GM13977 (cell line): ENCODE measurements at regions not wholly inside any gene's neighbourhood (a gene's known extent, or its start where the extent isn't known, plus 50 kb on each side); places are given as distances from the start of the nearest gene placed in this dataset.

Experiments
- DNase-seq: peaks from one replicate; pipeline ENCODE4 v3.0.0; 2012; ENCODE audit warnings: low spot score
- CTCF ChIP-seq: IDR thresholded peaks from 2 replicates; pipeline ENCODE4 v1.5.1; 2012; ENCODE audit warnings: mild to moderate bottlenecking, control low read depth; ENCODE audit not compliant: insufficient read depth; ENCODE audit errors: extremely low read depth, missing control alignments
- in situ Hi-C: fragments of 300-500 bp; cut with MboI; formaldehyde crosslinking; loops from one replicate; pipeline ENCODE4 v1.12.0; 2022; ENCODE audit warnings: low sequenced_read_pairs, low pct_unique_long_range_greater_than_20kb, mixed read lengths, inconsistent platforms; ENCODE audit not compliant: unreplicated experiment

DNA sequence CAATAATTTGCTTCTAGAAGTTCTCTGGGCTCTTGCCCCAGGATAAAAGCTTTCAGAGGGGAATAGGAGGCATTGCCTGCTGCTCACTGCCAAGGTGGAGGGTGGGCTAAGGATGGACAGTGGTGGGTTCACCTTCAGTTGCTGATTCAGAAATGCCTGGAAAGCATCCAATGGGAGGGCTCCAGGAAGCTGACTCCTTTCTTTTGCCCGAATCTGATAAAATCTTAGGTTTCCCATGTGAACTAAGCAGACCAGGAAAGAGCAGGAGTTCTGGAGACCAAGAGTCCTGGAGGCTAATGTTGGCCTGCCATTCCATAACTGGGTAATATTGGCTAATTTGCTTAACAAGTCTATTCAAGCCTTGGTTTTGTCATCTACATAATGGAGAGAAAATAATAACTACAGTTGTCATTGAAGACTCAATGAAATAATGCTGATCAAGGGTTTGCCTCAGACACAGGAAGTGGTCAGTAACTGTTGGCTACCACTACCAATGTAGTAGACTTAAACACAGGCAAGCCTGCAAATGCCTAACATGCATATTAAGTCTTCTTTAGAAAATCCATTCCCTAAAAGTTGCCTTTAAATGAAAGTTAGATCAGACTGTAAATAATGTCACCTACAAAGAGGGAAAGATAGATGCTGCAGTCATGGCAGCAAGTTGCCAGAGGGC is 528.4 kb upstream of the NBEA start:
- in situ Hi-C loops: no loop called here
- TF ChIP-seq CTCF: no peak
- no peak for DNase-seq

DNA sequence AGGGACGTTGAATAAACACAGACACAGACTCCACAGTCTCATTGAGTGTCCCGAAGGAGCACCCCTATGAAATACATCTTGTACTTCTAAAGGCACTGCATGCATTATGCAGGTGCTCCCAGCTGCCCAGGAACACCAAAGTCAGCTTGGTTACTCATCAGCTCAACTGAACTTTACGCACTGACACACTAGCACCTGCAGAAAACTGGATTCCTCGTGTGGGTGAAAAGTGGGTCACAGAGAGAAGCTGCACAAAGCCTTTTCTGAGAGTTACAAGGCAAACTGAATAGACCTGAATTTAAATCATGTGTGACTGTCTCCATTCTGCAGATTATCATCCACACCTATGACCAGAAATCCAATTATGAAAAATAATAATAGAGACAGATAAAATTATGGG is 527.5 kb upstream of the NBEA start:
- in situ Hi-C loops: no loop called here
- no peak for DNase-seq
- TF ChIP-seq CTCF: no peak

DNA sequence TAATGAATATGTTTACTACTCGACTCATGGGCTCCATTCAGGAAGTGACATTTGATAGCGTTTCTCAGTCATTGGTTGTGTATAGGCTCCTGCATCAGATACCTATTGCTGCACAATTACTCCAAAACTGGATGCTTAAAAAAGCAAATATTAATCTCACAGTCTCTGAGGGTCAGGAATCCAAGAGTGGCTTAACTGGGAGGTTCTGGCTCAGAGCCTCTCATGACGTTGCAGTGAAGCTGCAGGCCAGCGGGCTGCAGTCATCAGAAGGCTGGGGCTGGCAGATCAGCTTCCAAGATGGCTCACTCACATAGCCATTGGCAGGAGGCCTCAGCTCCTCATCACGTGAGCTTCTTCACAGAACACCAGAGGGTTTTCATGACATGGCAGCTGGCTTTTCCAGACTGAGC is 525.1 kb upstream of the NBEA start:
- DNase-seq: no peak
- TF ChIP-seq CTCF: no peak
- in situ Hi-C loops: no loop called here

- TF ChIP-seq CTCF: no peak
- DNase-seq: no peak
- in situ Hi-C loops: no loop called here
Measured at GRCh38 chr13:34417896-34418295, 524.2 kb upstream of the NBEA start.

- DNase-seq: no peak
- TF ChIP-seq CTCF: no peak
- in situ Hi-C loops: no loop called here
Measured at GRCh38 chr13:34419025-34419424, 523.0 kb upstream of the NBEA start.

DNA sequence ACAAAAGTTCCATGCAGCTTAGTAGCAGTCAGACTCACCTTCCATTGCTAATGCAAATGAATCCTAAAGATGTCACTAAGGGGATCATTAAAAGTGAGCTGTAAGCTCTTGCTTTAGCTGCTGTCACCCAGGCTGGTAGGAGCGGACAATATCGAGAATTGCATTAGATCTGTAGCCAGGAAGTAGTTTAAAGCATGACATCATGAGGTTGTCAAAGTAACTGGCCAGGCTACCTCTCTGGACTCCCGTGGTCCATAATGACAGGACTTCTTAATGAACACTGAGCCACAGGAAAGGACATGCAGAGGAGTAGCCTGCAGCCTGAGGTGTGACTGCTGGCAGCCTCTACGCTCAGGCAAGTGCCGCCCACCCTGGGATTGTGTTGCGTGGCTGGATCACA is 522.3 kb upstream of the NBEA start:
- in situ Hi-C loops: no loop called here
- no peak for DNase-seq
- no peak for TF ChIP-seq CTCF
